A673 (cell line): ENCODE measurements at regions not wholly inside any gene's neighbourhood (a gene's known extent, or its start where the extent isn't known, plus 50 kb on each side); places are given as distances from the start of the nearest gene placed in this dataset.

Source experiments
- CTCF ChIP-seq: fragments of 300-800, 200-600 bp; sonication (generic); conservative IDR thresholded peaks from 2 replicates; pipeline ENCODE4 v1.5.1; 2017; ENCODE audit warnings: low read depth, mild to moderate bottlenecking, antibody characterized with exemption, low read length, moderate library complexity, mixed read lengths
- EZH2 ChIP-seq: fragments of 200-600 bp; sonication (generic); IDR thresholded peaks from 2 replicates; pipeline ENCODE4 v1.6.1; 2017; ENCODE audit warnings: borderline replicate concordance, low read depth, mild to moderate bottlenecking, mixed read lengths, antibody characterized with exemption, low read length; ENCODE audit not compliant: poor library complexity, severe bottlenecking

- no peak for TF ChIP-seq CTCF
- no peak for TF ChIP-seq EZH2
Observed at GRCh38 chr3:78096488-78097255, 1056.8 kb downstream of the ROBO2 start.
